Parathyroid adenoma (tissue), 2 donors: ENCODE measurements at regions not wholly inside any gene's neighbourhood (a gene's known extent, or its start where the extent isn't known, plus 50 kb on each side); places are given as distances from the start of the nearest gene placed in this dataset.

ENCODE experiments used
- H2AFZ ChIP-seq: fragments of 300-600 bp; sonication (generic); one replicate; pipeline ENCODE4 v1.7.0; 2017; ENCODE audit warnings: antibody characterized with exemption, mild to moderate bottlenecking
- H3K27ac ChIP-seq: fragments of 300-600 bp; sonication (generic); one replicate; pipeline ENCODE4 v1.7.0; 2017
- H3K27me3 ChIP-seq: fragments of 300-600 bp; sonication (generic); one replicate; pipeline ENCODE4 v1.7.0; 2017; ENCODE audit warnings: low read length; ENCODE audit not compliant: control insufficient read depth, insufficient read depth
- H3K36me3 ChIP-seq: fragments of 300-600 bp; sonication (generic); one replicate; pipeline ENCODE4 v1.7.0; 2017; ENCODE audit warnings: low read length; ENCODE audit not compliant: control insufficient read depth, insufficient read depth
- H3K4me1 ChIP-seq: fragments of 300-600 bp; sonication (generic); one replicate; pipeline ENCODE4 v1.7.0; 2017; ENCODE audit warnings: control low read depth
- H3K4me2 ChIP-seq: fragments of 300-600 bp; sonication (generic); one replicate; pipeline ENCODE4 v1.7.0; 2017; ENCODE audit warnings: low read length
- H3K4me3 ChIP-seq: fragments of 300-600 bp; sonication (generic); one replicate; pipeline ENCODE4 v1.7.0; 2017; ENCODE audit warnings: low read depth, low read length
- H3K79me2 ChIP-seq: fragments of 300-600 bp; sonication (generic); one replicate; pipeline ENCODE4 v1.7.0; 2017; ENCODE audit warnings: control low read depth
- H3K9ac ChIP-seq: fragments of 300-600 bp; sonication (generic); one replicate; pipeline ENCODE4 v1.7.0; 2017; ENCODE audit warnings: mild to moderate bottlenecking
- H3K9me3 ChIP-seq: fragments of 300-600 bp; sonication (generic); one replicate; pipeline ENCODE4 v1.7.0; 2017; ENCODE audit warnings: low read length; ENCODE audit not compliant: control insufficient read depth
- TF ChIP-seq, protein P1 (sequence below): fragments of 300-600 bp; sonication (generic); IDR thresholded peaks from one replicate; pipeline ENCODE4 v1.7.0; 2017; ENCODE audit warnings: antibody characterized with exemption, mild to moderate bottlenecking
- donor health status: primary hyperparathyroidism.

DNA sequence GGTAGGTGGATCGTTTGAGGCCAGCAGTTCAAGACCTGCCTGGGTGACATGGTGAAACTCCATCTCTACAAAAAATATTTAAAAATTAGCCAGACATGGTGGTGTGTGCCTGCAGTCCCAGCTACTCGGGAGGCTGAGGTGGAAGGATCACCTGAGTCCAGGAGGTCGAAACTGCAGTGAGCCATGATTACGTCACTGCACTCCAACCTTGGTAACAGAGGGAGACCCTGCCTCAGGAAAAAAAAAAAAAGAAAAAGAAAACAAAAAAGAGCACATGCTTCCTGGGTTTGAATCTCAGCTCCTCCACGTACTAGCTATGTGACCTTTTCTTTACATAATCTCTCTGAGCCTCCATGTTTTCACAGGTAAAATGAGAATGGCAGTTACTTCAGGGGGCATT is 86.3 kb upstream of the CALM2 start:
- Histone ChIP-seq H3K79me2 (no peaks in the 10 kb centered on the region), H3K9ac (no peak overlapping the region), H3K9me3 (no peaks in the 10 kb centered on the region), H2AFZ (no peak overlapping the region), H3K36me3 (no peaks in the 10 kb centered on the region), H3K27ac (no peak overlapping the region), H3K4me1 (peaks cover 5% of the 10 kb centered on the region), H3K4me2 (no peak overlapping the region), H3K4me3 (no peak overlapping the region), H3K27me3 (no peaks in the 10 kb centered on the region)
- TF ChIP-seq, protein P1, sequence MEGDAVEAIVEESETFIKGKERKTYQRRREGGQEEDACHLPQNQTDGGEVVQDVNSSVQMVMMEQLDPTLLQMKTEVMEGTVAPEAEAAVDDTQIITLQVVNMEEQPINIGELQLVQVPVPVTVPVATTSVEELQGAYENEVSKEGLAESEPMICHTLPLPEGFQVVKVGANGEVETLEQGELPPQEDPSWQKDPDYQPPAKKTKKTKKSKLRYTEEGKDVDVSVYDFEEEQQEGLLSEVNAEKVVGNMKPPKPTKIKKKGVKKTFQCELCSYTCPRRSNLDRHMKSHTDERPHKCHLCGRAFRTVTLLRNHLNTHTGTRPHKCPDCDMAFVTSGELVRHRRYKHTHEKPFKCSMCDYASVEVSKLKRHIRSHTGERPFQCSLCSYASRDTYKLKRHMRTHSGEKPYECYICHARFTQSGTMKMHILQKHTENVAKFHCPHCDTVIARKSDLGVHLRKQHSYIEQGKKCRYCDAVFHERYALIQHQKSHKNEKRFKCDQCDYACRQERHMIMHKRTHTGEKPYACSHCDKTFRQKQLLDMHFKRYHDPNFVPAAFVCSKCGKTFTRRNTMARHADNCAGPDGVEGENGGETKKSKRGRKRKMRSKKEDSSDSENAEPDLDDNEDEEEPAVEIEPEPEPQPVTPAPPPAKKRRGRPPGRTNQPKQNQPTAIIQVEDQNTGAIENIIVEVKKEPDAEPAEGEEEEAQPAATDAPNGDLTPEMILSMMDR = no peak

DNA sequence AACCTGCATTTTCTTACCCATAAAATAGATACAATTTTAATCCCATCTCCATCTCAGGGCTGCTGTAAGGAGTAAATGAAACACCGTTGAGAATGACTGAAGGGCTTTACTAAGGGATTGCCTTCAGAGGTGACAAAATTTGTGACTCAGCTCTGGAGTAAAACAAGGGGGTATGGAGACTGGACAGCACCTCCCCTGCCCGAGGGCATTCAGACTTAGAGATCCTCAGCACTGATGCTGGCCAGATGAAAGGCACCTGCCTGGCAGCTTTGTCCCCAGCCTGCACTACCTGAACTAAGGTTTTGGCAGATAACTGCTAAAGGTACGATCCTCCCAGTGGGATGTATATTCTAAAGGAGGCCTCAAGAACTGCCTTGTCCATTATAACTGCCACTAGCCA is 84.7 kb upstream of the CALM2 start:
- Histone ChIP-seq H2AFZ (no peak overlapping the region), H3K4me2 (no peak overlapping the region), H3K79me2 (no peaks in the 10 kb centered on the region), H3K4me1 (peaks cover 4% of the 10 kb centered on the region), H3K27me3 (no peaks in the 10 kb centered on the region), H3K9me3 (no peaks in the 10 kb centered on the region), H3K36me3 (no peaks in the 10 kb centered on the region), H3K27ac (no peak overlapping the region), H3K9ac (no peak overlapping the region), H3K4me3 (no peak overlapping the region)
- TF ChIP-seq, protein P1 = no peak

DNA sequence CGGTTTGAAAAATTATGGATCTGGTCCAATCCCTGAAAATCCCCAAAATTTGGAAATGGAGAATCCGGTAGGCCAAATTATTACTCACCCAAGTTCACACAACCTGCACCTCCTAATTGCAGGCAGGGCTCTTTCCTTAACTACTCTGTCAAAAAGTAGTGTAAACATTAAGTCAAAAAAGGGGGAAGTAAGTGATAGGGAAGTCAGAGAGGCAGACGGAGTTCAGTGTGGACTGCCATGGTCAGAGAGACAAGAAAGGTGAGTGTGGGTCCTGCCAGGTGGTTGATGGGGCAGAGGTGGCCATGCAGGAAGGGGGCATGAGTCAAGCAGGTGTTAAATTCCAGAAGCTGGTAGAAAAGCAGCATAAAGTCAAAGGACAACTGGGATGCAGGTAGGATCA is 83.5 kb upstream of the CALM2 start:
- Histone ChIP-seq H3K9me3 (no peaks in the 10 kb centered on the region), H3K9ac (no peak overlapping the region), H3K27ac (no peak overlapping the region), H3K4me2 (no peak overlapping the region), H3K4me1 (no peaks in the 10 kb centered on the region), H2AFZ (no peak overlapping the region), H3K27me3 (no peaks in the 10 kb centered on the region), H3K4me3 (no peak overlapping the region), H3K36me3 (no peaks in the 10 kb centered on the region), H3K79me2 (no peaks in the 10 kb centered on the region)
- TF ChIP-seq, protein P1 = no peak

DNA sequence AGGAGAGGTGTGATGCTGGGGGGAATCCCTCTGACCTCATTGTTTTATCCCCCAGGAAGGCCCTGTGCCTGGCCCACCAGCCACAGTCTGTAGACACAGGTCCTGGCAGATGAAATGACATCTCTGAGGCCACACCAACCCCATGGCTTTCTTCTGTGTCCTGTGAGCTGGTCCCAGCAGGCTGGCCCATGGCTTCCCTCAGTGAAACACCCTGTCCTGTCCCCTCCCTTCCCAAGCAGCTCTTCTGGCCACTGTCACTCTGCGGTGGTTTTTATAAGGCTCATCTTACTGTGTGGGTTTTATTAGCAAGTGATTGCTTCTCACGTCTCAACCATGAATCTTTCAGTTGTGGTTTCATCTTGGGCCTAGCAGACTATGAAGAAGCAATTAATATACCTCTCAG is 81.6 kb upstream of the CALM2 start:
- TF ChIP-seq, protein P1 = no peak
- Histone ChIP-seq H3K9me3 (no peaks in the 10 kb centered on the region), H3K4me1 (no peaks in the 10 kb centered on the region), H3K36me3 (no peaks in the 10 kb centered on the region), H3K79me2 (no peaks in the 10 kb centered on the region), H3K4me3 (no peak overlapping the region), H3K9ac (no peak overlapping the region), H3K4me2 (no peak overlapping the region), H3K27ac (no peak overlapping the region), H2AFZ (no peak overlapping the region), H3K27me3 (no peaks in the 10 kb centered on the region)

DNA sequence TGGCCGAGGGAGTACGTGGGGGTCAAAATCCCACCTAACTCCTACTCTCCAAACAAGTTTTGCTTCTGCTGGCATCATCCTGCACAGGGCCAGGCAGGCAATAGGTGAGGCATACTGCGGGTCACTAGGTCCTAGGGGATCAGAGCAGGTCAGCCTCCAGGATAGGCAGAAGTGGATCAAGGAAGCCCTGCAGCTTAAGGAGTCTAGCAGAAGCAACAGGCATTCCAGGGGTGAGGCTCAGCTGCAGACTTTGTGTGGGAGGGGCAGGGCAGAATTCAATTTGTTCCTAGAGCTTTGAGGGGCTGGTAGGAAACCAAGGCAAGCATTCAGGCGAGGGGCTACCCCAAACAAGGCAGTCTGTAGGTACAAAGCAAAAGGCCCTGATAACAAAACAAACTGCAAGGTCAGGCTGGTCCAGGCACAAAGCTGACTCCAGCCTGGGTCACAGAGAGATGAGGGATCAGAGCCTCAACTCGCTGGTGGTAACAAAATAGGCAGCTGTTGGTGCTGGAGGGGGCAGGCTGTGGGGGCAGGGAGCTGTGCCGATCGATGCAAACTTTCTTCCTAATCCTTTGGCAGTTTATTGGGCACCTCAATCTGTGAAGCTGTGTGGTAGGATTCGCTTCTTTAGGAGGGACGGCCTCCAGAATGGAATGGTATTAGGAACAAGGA is 80.2 kb upstream of the CALM2 start:
- H3K27me3 ChIP-seq = no peaks in the 10 kb centered on the region
- TF ChIP-seq, protein P1 = no peak
- no peaks in the 10 kb centered on the region for H3K79me2 ChIP-seq
- H2AFZ ChIP-seq = no peak overlapping the region
- no peaks in the 10 kb centered on the region for H3K4me1 ChIP-seq
- no peak overlapping the region for H3K4me2 ChIP-seq
- no peaks in the 10 kb centered on the region for H3K9me3 ChIP-seq
- H3K9ac ChIP-seq = no peak overlapping the region
- no peak overlapping the region for H3K27ac ChIP-seq
- H3K4me3 ChIP-seq = no peak overlapping the region
- H3K36me3 ChIP-seq = no peaks in the 10 kb centered on the region
